PC-9 (cell line): ENCODE measurements at regions not wholly inside any gene's neighbourhood (a gene's known extent, or its start where the extent isn't known, plus 50 kb on each side); places are given as distances from the start of the nearest gene placed in this dataset.

Experiments used
- CTCF ChIP-seq: fragments of 200-600 bp; sonication (generic); conservative IDR thresholded peaks from 2 replicates; pipeline ENCODE4 v1.6.1; 2017; ENCODE audit warnings: mixed run types, antibody characterized with exemption, mild to moderate bottlenecking, moderate library complexity
- EZH2 ChIP-seq: fragments of 200-600 bp; sonication (generic); IDR thresholded peaks from 2 replicates; pipeline ENCODE4 v1.8.0; 2017; ENCODE audit warnings: antibody characterized with exemption, low read depth

GRCh38 chr1:164930241-164930640 is 371.3 kb downstream of the PBX1 start:
- TF ChIP-seq CTCF: no peak
- no peak for TF ChIP-seq EZH2
